ENCODE measurements at regions not wholly inside any gene's neighbourhood (a gene's known extent, or its start where the extent isn't known, plus 50 kb on each side); places are given as distances from the start of the nearest gene placed in this dataset.
"Not testable (repeated sequence)": the region's sequence is repeated elsewhere in the genome, so short reads cannot be mapped to it uniquely, and the experiment has no call there.

DNA sequence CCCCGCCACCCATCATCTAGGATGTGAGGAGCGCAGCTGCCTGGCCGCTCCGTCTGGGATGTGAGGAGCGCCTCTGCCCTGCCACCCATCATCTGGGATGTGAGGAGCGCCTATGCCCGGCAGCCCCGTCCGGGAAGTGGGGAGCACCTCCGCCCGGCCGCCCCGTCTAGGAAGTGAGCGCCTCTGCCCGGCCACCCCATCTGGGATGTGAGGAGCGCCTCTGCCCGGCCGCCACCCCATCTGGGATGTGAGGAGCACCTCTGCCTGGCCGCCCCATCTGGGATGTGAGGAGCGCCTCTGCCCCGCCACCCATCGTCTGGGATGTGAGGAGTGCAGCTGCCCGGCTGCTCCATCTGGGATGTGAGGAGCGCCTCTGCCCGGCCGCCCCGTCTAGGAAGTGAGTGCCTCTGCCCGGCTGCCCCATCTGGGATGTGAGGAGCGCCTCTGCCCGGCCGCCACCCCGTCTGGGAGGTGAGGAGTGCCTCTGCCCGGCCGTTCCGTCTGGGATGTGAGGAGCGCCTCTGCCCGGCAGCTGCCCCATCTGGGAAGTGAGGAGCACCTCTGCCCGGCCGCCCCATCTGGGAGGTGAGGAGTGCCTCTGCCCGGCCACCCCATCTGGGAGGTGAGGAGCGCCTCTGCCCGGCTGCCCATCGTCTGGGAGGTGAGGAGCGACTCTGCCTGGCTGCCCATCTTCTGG is 1086.5 kb downstream of the TYW1 start:
- not testable (repeated sequence) for DNase-seq (ENCODE audit: low read depth)

DNA sequence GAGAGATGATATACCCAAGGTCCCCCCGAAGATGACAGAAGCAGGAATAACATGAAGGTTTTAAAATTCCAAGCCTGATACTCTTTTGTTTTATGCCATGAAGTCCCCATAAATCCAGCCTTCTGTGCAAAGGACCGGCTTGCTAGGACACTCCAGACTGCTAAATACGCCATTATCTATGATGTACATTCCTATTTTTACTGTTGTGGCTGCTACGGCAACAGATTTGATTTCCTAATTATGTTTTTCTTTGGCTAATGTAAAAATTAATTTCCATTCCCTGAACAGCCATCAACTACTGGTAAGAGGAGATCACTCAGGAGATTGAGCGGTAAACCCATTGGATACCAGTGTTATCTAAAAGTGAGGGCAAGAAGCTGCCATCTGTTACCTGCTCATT is 1090.8 kb downstream of the TYW1 start:
- no peak for DNase-seq (ENCODE audit: low read depth)

DNA sequence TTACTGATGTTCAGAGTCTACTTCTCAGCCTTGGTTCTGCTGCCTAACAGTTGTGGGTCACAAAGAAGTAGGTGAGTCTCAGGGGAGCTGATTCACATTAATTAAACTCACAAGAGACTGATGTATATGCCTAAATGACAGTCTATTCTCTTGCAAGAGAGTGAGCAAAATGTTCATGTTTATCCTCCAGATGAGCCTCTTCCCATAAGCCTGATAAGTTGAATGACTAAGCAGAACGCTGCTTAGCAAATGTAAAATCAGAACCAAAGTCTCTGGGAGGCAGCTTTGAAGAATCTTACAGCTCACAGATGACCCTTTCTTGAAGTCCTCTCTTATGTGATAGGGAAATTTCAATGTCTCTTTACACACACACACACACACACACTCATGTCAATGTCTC is 1092.2 kb downstream of the TYW1 start:
- no peak for DNase-seq (ENCODE audit: low read depth)

DNA sequence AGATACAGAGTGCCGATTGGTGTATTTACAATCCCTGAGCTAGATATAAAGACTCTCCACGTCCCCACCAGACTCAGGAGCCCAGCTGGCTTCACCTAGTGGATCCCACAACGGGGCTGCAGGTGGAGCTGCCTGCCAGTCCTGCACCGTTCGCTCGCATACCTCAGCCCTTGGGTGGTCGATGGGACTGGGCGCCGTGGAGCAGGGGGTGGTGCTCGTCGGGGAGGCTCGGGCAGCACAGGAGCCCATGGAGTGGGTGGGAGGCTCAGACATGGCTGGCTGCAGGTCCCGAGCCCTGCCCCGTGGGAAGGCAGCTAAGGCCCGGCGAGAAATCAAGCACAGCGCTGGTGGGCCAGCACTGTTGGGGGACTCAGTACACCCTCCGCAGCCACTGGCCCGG is 1093.6 kb downstream of the TYW1 start:
- DNase-seq (ENCODE audit: low read depth), result not testable (repeated sequence)

DNA sequence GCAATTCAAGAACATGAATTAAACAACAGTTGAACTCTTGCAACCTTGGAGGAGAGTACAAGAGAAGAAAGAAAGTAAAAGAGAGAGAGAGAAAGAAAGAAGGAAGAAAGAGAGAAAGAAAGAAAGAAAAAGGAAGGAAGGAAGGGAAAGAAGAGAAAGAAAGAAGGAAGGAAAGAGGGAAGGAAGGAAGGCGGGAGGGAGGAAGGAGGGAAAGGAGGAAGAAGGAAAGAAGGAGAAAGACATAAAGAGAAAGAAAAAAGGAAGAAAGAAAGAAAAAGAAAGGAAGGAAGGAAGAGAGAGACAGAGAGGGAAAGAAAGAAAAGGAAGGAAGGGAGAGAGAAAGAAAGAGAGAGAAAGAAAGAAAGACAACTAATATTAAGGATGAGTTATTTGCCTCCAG is 1106.7 kb downstream of the TYW1 start:
- no peak for DNase-seq (ENCODE audit: low read depth)

DNA sequence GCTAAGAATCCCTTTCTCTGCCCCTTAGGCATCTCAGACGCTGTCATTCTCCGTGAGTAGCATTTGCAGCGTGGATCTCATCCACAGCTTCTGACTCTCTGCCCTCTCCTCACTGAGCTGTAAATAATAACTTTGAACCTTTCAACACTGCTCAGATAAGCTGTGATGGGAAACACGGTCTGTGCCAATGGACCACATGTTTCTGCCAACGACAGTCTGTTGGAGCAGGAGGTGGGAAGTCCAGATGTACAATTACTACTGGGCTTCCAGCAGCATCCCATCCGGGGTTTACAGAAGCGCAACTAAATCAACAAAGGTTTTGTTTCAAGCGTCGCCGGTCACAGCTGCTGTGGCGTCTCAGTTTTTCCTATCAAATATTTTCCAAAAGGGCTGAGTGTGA is 1110.6 kb downstream of the TYW1 start:
- no peak for DNase-seq (ENCODE audit: low read depth)

DNA sequence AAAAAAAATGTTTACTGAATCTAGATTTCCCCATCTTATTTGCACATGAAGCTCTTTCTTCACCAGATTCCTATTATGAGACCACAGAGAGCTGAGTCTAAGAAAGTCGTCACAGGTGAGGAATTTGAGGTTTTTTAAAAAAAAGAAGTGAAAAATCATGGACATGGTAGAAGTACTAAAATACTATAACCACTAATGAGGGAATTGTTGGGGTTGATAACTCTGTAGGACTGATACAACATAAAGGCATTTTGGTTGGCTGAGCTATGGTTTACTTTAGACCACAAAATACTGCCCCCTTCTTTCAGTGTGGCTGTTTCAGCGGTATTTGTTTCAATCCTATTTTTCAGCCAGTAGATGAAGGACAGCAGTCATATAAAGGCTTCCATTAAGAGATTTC is 1111.3 kb downstream of the TYW1 start:
- DNase-seq (ENCODE audit: low read depth), result no peak

DNA sequence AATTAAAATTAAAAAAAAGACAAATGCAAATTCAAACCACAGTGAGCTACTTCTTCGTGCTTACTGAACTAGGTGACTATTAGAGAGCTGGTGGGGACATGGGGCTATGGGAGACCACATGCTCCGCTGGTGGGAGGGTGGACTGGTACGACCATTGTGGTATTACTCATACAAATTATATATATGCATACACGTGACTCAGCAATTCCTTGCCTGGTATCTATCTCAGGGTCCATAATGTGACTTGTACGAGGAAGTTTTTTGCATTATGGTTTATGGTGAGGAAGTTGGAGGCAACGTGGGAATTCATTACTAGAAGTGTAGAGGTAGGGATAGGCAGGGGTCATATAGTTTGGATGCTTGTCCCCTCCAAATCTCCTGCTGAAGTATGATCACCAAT is 1112.7 kb downstream of the TYW1 start:
- DNase-seq (ENCODE audit: low read depth), result no peak

DNA sequence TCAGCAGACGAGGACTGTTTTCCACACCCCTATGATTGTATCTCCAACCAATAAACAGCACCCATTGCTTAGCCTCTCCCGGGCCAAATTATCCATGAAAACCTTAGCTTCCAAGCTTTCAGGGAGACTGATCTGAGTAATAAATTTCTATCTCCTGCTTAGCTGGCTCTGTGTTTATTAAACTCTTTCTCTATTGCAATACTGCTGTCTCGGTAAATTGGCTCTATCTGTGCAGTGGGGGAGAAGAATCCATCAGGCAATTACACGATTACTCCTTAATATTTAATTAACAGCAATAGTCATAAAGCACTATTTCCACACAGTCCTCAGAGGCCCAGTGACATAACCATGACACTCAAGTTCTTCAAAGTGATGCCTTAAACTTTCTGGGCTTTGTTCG is 1122.8 kb downstream of the TYW1 start:
- no peak for DNase-seq (ENCODE audit: low read depth)

DNA sequence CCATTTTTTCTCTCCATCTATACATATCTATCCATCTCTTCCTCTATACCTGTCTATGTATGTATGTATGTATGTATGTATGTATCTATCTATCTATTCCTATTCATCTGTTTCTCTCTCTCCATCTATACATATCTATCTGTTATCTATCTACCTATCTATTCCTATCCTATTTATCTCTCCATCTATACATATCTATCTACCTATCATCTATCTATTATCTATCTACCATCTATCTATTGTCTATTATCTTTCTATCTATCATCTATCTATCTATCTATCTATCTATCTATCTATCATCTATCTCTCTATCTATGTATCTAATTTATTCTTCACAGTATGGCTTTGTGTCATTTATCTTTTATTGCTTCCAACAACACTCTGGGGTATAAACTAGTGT is 1124.4 kb downstream of the TYW1 start:
- DNase-seq (ENCODE audit: low read depth), result no peak

DNA sequence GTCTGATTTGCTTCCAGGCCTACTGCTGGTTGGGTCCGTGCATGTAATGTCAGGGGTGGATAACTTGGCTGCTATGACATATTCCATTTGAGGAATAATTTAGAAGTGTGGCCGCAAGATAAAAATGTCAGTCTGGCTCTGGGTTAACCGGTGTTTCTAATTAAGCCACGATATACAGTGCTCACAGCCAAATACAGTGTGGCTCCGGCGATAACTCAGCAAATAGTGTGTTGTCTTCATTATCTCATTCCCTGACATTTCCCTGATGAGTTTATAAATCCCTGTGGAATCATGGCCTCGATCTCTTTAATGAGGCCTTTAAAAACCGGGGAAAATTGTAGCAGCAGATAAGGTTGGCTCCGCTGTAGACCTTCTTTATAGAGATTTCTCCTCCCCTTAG is 1125.0 kb downstream of the TYW1 start:
- no peak for DNase-seq (ENCODE audit: low read depth)

DNA sequence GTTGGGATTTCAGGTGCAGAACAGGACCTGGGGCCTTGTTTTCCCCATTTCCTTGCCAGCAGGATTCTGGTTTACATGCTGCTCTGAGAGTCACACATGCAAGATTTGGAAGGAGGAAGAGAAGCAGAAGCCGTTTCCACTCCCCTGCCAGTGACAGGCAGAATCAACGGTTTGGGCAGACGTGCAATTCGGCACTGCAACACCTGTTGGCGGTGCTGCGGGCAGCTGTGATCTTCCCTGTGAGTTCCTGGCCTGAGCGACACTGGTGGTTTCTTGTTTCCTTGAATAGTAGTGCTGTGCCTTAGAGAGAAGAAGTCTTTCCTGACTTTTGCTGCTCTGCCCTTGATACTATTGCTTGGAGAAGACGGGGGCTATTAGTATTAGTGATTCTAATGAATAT is 1126.2 kb downstream of the TYW1 start:
- no peak for DNase-seq (ENCODE audit: low read depth)

DNA sequence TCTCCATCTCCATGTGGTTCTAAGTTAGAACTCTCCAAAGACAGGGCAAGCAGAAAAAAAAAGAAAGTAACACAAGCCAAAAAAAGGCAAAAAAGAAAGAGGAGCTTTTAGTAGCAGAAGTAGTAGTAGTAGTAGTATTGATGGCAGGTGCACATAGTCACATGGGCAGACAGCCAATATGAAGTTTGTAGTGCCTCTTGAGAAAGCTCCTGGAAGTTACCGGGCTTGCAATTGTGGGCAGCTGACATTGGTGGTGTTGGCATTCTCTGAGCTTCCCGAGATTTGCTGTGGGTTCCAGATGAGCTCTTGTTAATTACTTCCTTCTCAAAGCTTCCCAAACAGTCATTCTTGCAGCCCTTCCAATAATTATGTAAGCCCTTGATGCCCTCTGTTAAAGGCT is 1128.5 kb downstream of the TYW1 start:
- DNase-seq (ENCODE audit: low read depth), result no peak

DNA sequence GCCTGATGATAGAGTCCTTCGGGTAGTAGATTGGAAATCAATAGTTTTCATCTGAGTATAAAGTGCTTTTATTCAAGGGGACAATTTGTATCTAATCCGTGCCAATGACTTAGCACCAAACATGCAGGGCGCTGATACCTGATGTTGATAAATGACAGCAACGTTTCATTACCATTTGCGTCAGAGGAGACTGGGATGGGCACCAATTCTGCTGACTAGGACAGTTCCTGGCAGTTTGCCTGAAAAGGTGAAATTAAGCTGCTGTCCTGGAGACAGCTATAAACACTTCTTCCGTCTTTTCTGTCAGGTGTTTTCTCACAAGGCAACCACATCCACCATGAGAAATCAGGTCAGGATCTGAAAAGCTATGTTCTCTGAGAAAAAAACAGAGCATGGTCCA is 1136.4 kb downstream of the TYW1 start:
- DNase-seq (ENCODE audit: low read depth), result no peak

DNA sequence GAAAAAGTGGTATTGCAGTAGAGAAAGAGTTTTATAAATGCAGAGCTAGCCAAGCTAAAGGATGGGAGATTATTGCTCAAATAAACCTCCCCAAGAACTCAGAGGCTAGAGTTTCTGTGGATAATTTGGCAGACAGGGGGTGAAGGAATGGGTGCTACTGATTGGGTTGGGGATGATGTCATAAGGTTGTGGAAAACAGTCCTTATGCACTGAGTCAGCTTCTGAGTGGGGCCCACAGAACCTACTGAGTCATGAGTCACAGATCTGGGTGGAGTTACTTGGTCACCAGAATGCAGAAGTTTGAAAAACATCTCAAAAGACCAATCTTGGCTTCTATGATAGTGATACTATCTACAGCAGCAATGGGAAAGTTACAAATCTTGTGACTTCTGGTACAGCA is 1146.7 kb downstream of the TYW1 start:
- no peak for DNase-seq (ENCODE audit: low read depth)

DNA sequence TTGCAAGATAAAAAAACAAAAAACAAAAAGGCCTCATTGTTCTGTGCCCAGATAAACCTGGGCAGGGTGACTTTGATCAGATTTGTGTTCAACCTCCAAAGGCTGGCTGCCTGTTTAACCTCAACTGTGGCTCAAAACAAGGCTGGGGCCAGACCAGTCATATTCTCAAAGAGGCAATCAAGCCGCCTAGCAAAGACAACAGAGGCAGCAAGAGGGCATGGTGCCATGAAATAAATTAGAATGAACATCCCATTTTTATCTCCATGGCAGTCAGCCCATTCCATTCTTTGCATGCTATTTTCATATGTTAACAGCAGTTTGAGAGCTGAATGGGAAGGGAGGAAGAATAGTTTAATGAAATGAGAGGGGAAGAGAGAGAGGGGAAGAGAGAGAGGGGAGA is 1150.3 kb downstream of the TYW1 start:
- DNase-seq (ENCODE audit: low read depth), result no peak

DNA sequence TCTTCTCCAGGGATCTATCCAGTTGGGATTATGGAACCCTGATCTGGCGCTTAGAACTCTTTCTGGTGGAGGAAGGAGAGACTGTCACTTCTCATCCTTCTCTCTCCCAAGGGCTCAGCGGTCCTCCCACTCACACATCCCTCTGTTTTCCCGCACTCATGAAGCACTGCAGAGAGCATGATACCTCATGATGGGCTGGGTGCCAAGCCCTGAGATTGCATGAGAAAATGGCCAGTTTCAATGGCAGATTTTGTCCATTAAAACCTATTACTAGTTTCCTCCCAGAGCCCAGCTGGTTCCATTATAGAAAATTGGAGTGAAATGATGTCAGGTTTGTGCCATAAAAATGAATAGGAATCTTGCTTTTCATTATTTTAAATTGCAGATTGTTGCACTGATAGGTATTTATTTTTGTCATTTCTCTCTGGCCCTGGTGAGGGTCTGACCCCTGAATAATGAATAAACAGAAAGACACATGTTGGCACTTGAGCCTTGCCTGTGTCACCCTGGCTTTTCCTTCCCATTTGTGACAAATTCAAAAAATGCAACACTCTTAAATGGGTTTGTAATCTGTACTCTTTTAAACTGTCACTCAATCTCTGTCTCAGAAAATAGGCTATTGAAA is 1151.1 kb downstream of the TYW1 start:
- DNase-seq (ENCODE audit: low read depth), result no peak

DNA sequence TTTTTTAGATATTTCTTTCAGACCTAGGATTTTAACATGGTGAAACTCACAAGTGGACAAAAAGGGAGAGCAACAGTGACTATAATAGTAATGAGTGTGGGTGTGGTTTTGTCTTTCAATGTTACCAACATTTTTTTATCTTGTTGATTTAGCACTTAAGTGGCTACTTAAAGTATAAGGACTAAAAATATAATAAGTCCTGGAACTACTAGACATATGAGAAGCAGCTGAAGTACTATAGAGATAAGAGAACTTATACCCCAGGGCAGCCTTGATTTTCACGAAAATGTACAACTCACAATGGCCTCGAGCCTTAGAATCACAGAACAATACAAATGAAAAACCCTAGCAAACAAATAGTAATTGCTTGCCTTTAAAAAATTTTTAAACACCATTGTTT is 1151.8 kb downstream of the TYW1 start:
- DNase-seq (ENCODE audit: low read depth), result no peak

DNA sequence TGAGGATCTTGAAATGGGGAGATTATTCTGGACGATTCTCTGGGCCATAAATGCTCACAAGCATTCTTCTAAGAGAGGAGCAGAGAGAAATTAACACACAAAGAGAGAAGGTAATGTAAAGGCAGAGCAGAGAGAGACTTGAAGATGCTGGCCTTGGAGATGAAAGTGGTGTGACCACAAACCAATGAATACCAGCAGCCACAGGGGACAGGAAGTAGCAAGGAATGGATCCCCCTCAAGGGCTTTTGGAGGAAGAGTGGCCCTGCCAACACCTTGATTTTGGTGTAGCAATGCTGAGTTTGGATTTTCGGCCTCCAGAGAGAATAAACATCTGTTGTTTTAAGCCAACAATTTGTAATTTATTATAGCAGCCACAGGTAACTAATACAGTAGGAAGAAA is 1155.6 kb downstream of the TYW1 start:
- DNase-seq (ENCODE audit: low read depth), result no peak

DNA sequence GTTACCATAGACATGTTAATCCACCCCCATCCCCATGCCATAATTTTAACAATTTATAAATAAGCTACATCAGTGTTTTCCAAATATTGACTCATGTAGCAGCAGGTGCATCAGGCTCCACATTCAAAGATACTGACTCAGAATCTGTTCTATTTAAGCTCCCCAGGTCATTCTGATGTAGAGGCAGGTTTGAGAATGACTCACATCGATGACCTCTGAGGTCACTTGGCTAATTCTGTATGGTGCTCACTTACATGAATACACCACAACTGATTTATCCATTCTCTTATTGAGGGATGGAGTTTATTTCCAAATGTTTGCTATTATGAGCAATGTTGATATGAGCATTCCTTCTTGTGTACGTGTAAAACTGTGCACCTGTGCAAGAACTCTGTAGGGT is 1159.0 kb downstream of the TYW1 start:
- DNase-seq (ENCODE audit: low read depth), result no peak

DNA sequence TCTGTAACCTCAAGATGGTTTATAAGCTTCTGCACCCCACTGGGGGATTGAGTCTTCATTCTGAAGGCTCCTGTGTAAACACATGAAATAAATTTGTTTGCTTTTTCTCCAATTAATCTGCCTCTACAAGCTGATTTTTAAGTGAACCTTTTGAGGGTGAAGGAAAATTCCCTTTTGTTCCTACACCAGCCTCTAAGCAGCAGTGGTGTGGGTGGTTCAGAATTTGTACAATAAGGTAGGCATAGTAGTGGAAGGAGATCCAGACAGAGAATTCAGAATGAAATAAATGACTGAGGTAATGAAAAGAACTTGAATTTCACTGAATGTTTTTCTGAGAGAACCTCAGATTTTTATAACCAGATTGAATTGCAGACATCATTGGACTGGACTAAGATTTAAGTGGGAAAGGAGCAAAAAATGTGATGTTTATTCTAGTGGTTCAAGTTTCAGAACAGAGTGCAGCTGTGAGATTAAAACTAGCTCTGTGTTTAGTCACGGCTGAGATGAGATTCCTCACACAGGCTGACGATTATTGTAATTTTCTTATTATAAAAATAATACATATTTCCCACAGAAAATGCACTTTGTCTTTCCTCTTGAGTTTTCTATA is 1162.2 kb downstream of the TYW1 start:
- DNase-seq (ENCODE audit: low read depth), result no peak

DNA sequence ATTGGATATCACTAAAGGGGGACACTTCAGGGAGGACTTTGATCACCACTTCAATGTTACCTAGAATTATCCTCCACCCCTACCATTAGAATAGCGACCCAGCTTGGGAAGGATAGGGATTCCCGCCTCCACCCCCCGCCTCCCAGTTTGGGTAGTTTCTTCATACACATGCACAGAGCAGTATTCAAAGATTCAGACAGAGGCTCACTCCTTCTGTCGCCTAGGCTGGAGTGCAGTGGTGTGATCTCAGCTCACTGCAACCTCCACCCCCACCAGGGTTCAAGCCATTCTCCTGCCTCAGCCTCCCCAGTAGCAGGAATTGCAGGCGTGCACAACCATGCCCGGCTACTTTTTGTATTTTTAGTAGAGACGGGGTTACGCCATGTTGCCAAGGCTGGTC is 1166.1 kb downstream of the TYW1 start:
- DNase-seq (ENCODE audit: low read depth), result no peak

DNA sequence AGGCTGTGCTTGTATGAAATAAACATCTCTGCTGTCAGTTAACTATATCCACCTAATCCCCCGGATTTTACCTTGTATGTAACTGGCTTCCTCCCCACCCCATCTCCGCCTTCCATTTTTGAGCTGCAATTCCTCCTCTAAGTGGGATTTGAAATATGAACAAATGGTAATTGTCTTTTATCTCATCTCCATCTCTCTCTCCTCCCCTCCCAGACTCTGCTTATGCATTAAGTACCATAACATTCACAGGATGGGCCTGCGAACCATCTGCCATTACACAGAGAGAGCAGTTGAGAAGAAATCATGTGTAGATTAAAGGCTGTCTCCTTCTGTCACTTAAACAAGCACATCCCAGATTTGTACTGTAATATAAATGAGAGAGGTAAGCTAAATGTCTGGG is 1169.9 kb downstream of the TYW1 start:
- no peak for DNase-seq (ENCODE audit: low read depth)

DNA sequence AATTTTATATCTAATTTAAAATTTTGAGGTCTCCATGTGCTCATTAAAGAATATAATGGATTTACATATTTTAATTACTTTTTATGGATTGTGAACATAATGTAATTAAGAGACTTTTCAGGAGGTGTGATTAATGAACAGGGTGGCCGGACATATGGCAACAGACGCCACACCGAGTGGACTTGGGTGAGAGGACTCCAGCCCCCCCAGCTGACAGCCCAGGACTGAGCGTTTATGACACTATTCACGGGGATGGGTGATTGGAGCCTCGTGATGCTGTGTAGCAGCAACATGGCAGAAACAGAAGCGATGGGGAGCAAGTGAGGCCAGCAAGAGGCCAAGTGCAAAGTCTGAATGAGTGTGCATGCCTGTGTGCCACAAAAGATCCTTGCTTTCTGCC is 1176.9 kb downstream of the TYW1 start:
- DNase-seq (ENCODE audit: low read depth), result no peak

Data from EH (cell line).